WTC11 (cell line): ENCODE measurements at regions not wholly inside any gene's neighbourhood (a gene's known extent, or its start where the extent isn't known, plus 50 kb on each side); places are given as distances from the start of the nearest gene placed in this dataset.
"Not testable (repeated sequence)": the region's sequence is repeated elsewhere in the genome, so short reads cannot be mapped to it uniquely, and the experiment has no call there.

Experiments used
- ATAC-seq: fragments of 200-7000 bp; cut with Tn5 transposase; 2 replicates; pipeline ENCODE4 v1.10.0; 2021; ENCODE audit warnings: mild to moderate bottlenecking, moderate library complexity
- CTCF ChIA-PET: fragments of 300-600 bp; sonication (Branson Sonifier 250); formaldehyde crosslinking; loops from one replicate; lab custom pipeline; 2021; ENCODE audit warnings: antibody characterized with exemption; lab: Charles Lee
- POLR2A ChIA-PET: fragments of 350-600 bp; sonication (Branson Sonifier 250); formaldehyde crosslinking; loops from one replicate; lab custom pipeline; 2021; ENCODE audit warnings: antibody characterized with exemption; lab: Charles Lee
- DNase-seq: peaks from one replicate; pipeline ENCODE4 v3.0.0; 2021; ENCODE audit warnings: low spot score
- H3K27ac Mint-ChIP-seq: 2 replicates; pipeline ENCODE4 v1.8.0; 2021; ENCODE audit warnings: mixed read lengths
- H3K27me3 Mint-ChIP-seq: 2 replicates; pipeline ENCODE4 v1.8.0; 2021; ENCODE audit warnings: low read depth, mild to moderate bottlenecking, moderate library complexity, mixed read lengths
- H3K36me3 Mint-ChIP-seq: 2 replicates; pipeline ENCODE4 v1.8.0; 2021; ENCODE audit warnings: mixed read lengths
- H3K4me1 Mint-ChIP-seq: 2 replicates; pipeline ENCODE4 v1.8.0; 2022; ENCODE audit warnings: mixed read lengths
- H3K4me3 Mint-ChIP-seq: 2 replicates; pipeline ENCODE4 v1.8.0; 2021; ENCODE audit warnings: mild to moderate bottlenecking, moderate library complexity, mixed read lengths
- H3K9me3 Mint-ChIP-seq: 2 replicates; pipeline ENCODE4 v1.8.0; 2021; ENCODE audit warnings: mixed read lengths
- ELF4 ChIP-seq: sonication (generic); formaldehyde crosslinking; IDR thresholded peaks from 2 replicates; pipeline ENCODE4 v1.8.1; 2022; ENCODE audit warnings: low read depth, mild to moderate bottlenecking, moderate library complexity, missing genetic modification reagents
- ETV6 ChIP-seq: sonication (generic); formaldehyde crosslinking; IDR thresholded peaks from 2 replicates; pipeline ENCODE4 v1.8.1; 2022; ENCODE audit warnings: mild to moderate bottlenecking, missing genetic modification reagents
- GTF2I ChIP-seq: fragments of 250-450 bp; sonication (Bioruptor Pico); conservative IDR thresholded peaks from 2 replicates; pipeline ENCODE4 v1.4.0; 2021; ENCODE audit warnings: mild to moderate bottlenecking
- JUN ChIP-seq: sonication (generic); formaldehyde crosslinking; IDR thresholded peaks from 2 replicates; pipeline ENCODE4 v1.8.0; 2023; ENCODE audit warnings: mild to moderate bottlenecking, missing genetic modification reagents
- NR3C1 ChIP-seq: sonication (generic); formaldehyde crosslinking; conservative IDR thresholded peaks from 2 replicates; pipeline ENCODE4 v1.8.1; 2023; ENCODE audit warnings: low read depth, mild to moderate bottlenecking, missing genetic modification reagents
- PRRX2 ChIP-seq: fragments of 250-450 bp; sonication (Bioruptor Pico); IDR thresholded peaks from 2 replicates; pipeline ENCODE4 v1.8.0; 2021; ENCODE audit warnings: mild to moderate bottlenecking
- SMAD4 ChIP-seq: sonication (generic); formaldehyde crosslinking; IDR thresholded peaks from 2 replicates; pipeline ENCODE4 v1.8.0; 2022; ENCODE audit warnings: mild to moderate bottlenecking, missing genetic modification reagents
- ZNF396 ChIP-seq: fragments of 250-450 bp; sonication (Bioruptor Pico); IDR thresholded peaks from 2 replicates; pipeline ENCODE4 v1.8.0; 2021; ENCODE audit warnings: mild to moderate bottlenecking, moderate library complexity, borderline replicate concordance
- TF ChIP-seq, protein P1 (sequence below): sonication (generic); formaldehyde crosslinking; IDR thresholded peaks from 2 replicates; pipeline ENCODE4 v1.8.1; 2022; ENCODE audit warnings: mild to moderate bottlenecking, moderate library complexity, missing genetic modification reagents
- TF ChIP-seq, protein P2 (sequence below): sonication (generic); formaldehyde crosslinking; conservative IDR thresholded peaks from 2 replicates; pipeline ENCODE4 v1.8.1; 2022; ENCODE audit warnings: mild to moderate bottlenecking, missing genetic modification reagents
- TF ChIP-seq, protein P3 (sequence below): fragments of 250-450 bp; sonication (Bioruptor Pico); conservative IDR thresholded peaks from 2 replicates; pipeline ENCODE4 v1.9.0; 2021; ENCODE audit warnings: mild to moderate bottlenecking
- TF ChIP-seq, protein P4 (sequence below): fragments of 250-450 bp; sonication (Bioruptor Pico); IDR thresholded peaks from 2 replicates; pipeline ENCODE4 v1.9.0; 2021; ENCODE audit warnings: mild to moderate bottlenecking, borderline replicate concordance
- TF ChIP-seq, protein P5 (sequence below): sonication (generic); formaldehyde crosslinking; IDR thresholded peaks from 2 replicates; pipeline ENCODE4 v1.8.1; 2022; ENCODE audit warnings: missing genetic modification reagents, borderline replicate concordance

DNA sequence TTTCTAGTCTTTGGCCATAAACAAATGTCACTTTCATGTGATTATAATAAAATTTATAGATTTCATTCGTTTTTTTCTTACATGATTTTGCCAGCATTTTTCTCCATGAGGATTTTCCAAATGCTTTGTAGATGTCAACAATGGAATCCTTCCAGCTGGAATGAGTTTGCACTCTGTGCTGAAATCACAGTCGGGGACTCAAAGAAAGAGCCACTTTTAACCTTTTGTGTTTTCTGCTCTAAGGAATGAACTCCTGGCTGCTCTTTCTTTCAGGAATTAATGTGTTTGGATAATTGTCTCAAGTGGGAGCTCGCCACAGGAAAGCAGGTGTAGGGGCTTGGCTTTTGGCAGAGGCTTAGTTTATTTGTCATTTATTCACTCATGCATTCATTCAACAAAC, 372.3 kb upstream of the SALL1 start:
- Mint-ChIP-seq H3K36me3 (peaks cover 30% of the 10 kb centered on the region), H3K27ac (no peak overlapping the region), H3K27me3 (no peaks in the 10 kb centered on the region; the same call in 1 of the 2 replicates), H3K9me3 (peaks cover 34% of the 10 kb centered on the region), H3K4me3 (no peak overlapping the region), H3K4me1 (peaks cover 24% of the 10 kb centered on the region)
- ATAC-seq (no peak), DNase-seq (no peak)
- TF ChIP-seq, protein P1, sequence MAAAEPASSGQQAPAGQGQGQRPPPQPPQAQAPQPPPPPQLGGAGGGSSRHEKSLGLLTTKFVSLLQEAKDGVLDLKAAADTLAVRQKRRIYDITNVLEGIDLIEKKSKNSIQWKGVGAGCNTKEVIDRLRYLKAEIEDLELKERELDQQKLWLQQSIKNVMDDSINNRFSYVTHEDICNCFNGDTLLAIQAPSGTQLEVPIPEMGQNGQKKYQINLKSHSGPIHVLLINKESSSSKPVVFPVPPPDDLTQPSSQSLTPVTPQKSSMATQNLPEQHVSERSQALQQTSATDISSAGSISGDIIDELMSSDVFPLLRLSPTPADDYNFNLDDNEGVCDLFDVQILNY (CRISPR knock-in tag): no peak
- TF ChIP-seq GTF2I (CRISPR knock-in tag): no peak
- TF ChIP-seq, protein P2, sequence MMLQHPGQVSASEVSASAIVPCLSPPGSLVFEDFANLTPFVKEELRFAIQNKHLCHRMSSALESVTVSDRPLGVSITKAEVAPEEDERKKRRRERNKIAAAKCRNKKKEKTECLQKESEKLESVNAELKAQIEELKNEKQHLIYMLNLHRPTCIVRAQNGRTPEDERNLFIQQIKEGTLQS (CRISPR knock-in tag): no peak
- TF ChIP-seq ETV6: no peak
- no peak for TF ChIP-seq JUN (CRISPR knock-in tag)
- TF ChIP-seq, protein P3, sequence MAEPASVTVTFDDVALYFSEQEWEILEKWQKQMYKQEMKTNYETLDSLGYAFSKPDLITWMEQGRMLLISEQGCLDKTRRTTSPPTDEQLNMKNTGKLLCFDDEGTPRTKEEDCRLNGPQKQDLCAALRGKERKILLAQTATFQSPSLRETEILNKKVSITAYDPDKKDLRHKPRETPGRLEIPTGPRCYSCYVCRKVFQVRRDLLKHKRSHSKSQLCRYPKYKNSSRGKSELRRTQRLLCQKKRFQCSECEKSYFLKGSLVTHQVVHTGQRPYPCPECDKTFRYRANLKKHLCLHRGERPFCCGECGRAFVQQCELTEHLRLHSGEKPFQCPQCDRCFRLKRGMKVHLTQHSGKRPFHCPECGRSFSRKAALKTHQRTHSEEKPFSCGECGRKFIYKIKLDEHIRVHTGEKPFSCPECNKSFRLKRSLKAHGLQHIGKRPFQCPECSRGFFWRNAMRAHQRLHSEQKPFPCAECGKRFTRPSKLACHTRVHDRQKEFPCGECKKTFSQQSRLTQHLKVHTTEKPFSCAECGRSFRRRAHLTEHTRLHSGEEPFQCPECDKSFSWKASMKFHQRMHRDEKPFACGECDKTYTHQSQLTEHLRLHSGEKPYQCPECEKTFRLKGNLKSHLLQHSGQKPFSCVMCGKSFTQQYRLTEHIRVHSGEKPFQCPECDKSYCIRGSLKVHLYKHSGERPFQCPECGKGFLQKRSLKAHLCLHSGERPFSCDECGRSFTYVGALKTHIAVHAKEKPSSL (CRISPR knock-in tag): no peak
- TF ChIP-seq, protein P4, sequence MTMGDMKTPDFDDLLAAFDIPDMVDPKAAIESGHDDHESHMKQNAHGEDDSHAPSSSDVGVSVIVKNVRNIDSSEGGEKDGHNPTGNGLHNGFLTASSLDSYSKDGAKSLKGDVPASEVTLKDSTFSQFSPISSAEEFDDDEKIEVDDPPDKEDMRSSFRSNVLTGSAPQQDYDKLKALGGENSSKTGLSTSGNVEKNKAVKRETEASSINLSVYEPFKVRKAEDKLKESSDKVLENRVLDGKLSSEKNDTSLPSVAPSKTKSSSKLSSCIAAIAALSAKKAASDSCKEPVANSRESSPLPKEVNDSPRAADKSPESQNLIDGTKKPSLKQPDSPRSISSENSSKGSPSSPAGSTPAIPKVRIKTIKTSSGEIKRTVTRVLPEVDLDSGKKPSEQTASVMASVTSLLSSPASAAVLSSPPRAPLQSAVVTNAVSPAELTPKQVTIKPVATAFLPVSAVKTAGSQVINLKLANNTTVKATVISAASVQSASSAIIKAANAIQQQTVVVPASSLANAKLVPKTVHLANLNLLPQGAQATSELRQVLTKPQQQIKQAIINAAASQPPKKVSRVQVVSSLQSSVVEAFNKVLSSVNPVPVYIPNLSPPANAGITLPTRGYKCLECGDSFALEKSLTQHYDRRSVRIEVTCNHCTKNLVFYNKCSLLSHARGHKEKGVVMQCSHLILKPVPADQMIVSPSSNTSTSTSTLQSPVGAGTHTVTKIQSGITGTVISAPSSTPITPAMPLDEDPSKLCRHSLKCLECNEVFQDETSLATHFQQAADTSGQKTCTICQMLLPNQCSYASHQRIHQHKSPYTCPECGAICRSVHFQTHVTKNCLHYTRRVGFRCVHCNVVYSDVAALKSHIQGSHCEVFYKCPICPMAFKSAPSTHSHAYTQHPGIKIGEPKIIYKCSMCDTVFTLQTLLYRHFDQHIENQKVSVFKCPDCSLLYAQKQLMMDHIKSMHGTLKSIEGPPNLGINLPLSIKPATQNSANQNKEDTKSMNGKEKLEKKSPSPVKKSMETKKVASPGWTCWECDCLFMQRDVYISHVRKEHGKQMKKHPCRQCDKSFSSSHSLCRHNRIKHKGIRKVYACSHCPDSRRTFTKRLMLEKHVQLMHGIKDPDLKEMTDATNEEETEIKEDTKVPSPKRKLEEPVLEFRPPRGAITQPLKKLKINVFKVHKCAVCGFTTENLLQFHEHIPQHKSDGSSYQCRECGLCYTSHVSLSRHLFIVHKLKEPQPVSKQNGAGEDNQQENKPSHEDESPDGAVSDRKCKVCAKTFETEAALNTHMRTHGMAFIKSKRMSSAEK (CRISPR knock-in tag): no peak
- TF ChIP-seq ELF4 (CRISPR knock-in tag): no peak
- no peak for TF ChIP-seq NR3C1 (CRISPR knock-in tag)
- TF ChIP-seq, protein P5, sequence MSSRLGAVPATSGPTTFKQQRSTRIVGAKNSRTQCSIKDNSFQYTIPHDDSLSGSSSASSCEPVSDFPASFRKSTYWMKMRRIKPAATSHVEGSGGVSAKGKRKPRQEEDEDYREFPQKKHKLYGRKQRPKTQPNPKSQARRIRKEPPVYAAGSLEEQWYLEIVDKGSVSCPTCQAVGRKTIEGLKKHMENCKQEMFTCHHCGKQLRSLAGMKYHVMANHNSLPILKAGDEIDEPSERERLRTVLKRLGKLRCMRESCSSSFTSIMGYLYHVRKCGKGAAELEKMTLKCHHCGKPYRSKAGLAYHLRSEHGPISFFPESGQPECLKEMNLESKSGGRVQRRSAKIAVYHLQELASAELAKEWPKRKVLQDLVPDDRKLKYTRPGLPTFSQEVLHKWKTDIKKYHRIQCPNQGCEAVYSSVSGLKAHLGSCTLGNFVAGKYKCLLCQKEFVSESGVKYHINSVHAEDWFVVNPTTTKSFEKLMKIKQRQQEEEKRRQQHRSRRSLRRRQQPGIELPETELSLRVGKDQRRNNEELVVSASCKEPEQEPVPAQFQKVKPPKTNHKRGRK (CRISPR knock-in tag): no peak
- no peak for TF ChIP-seq ZNF396
- TF ChIP-seq PRRX2 (CRISPR knock-in tag): no peak
- no peak for TF ChIP-seq SMAD4
- ChIA-PET POLR2A (no interaction called here), CTCF (no interaction called here)

DNA sequence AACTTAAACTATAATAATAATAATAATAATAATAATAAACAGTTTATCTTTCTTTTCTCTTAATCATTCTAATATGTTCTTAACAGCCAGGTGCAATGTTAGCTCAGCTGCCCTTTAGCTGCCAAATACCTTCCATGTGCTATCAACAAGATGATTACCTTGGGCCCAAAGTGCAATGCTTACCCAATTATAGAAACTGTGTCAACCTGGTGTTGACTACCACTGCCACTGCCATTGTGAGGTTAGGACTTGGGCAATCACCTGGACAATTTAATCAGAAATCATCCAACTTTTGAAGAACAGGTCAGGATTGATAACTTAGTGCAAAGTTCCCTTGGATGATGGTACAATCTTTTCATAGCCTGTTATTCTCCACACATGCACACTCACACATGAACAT, 371.8 kb upstream of the SALL1 start:
- ChIA-PET CTCF (no interaction called here), POLR2A (no interaction called here)
- ATAC-seq (no peak), DNase-seq (no peak)
- H3K27me3 Mint-ChIP-seq: no peaks in the 10 kb centered on the region; the same call in 1 of the 2 replicates
- peaks cover 30% of the 10 kb centered on the region for H3K36me3 Mint-ChIP-seq
- no peak for TF ChIP-seq ELF4 (CRISPR knock-in tag)
- peaks cover 24% of the 10 kb centered on the region for H3K4me1 Mint-ChIP-seq
- no peak overlapping the region for H3K27ac Mint-ChIP-seq
- H3K4me3 Mint-ChIP-seq: no peak overlapping the region
- peaks cover 39% of the 10 kb centered on the region for H3K9me3 Mint-ChIP-seq

DNA sequence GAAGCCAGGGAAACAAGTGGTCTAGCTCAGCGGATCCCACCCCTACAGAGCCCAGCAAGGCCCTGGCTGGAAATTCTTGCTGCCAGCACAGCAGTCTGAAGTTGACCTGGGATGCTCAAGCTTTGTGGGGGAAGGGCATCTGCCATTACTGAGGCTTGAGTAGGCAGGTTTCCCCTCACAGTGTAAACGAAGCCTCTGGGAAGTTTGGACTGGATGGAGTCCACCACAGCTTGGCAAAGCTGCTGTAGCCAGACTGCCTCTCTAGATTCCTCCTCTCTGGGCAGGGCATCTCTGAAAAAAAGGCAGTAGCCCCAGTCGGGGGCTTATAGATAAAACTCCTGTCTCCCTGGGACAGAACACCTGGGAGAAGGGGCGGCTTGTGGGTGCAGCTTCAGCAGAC, 365.9 kb upstream of the SALL1 start:
- not testable (repeated sequence) for ATAC-seq, H3K4me1 Mint-ChIP-seq
- peaks cover 39% of the 10 kb centered on the region for H3K9me3 Mint-ChIP-seq

More for the DNA sequence above, 365.9 kb upstream of the SALL1 start:
- POLR2A ChIA-PET, H3K4me3 Mint-ChIP-seq, CTCF ChIA-PET, DNase-seq, H3K27me3 Mint-ChIP-seq, H3K27ac Mint-ChIP-seq: not testable (repeated sequence)
- peaks cover 24% of the 10 kb centered on the region for H3K36me3 Mint-ChIP-seq
